H9 (cell line): ENCODE measurements at regions not wholly inside any gene's neighbourhood (a gene's known extent, or its start where the extent isn't known, plus 50 kb on each side); places are given as distances from the start of the nearest gene placed in this dataset.

Experiments
- DNase-seq: peaks from one replicate; pipeline ENCODE4 v3.0.0-alpha.2; 2017
- H2AFZ ChIP-seq: one replicate; pipeline ENCODE4 v1.6.1; 2013; ENCODE audit warnings: mild to moderate bottlenecking, low read length, control low read depth, moderate library complexity
- H2AK5ac ChIP-seq: 2 replicates; pipeline ENCODE4 v1.6.1; 2013; ENCODE audit warnings: low read length, control low read depth, mixed read lengths; ENCODE audit not compliant: insufficient read length
- H2BK120ac ChIP-seq: one replicate; pipeline ENCODE4 v1.6.1; 2013; ENCODE audit warnings: low read depth, mild to moderate bottlenecking, low read length, control low read depth, inconsistent platforms; ENCODE audit not compliant: poor library complexity, severe bottlenecking
- H2BK12ac ChIP-seq: 2 replicates; pipeline ENCODE4 v1.6.1; 2013; ENCODE audit warnings: low read length, control low read depth, mixed read lengths, low read depth; ENCODE audit not compliant: insufficient read length
- H2BK15ac ChIP-seq: 2 replicates; pipeline ENCODE4 v1.6.1; 2013; ENCODE audit warnings: low read depth, low read length, control low read depth
- H2BK20ac ChIP-seq: one replicate; pipeline ENCODE4 v1.6.1; 2013; ENCODE audit warnings: low read depth, mild to moderate bottlenecking, low read length, control low read depth, inconsistent platforms; ENCODE audit not compliant: poor library complexity, severe bottlenecking
- H2BK5ac ChIP-seq: 2 replicates; pipeline ENCODE4 v1.6.1; 2013; ENCODE audit warnings: low read length, control low read depth, mixed read lengths; ENCODE audit not compliant: insufficient read length
- H3K14ac ChIP-seq: 2 replicates; pipeline ENCODE4 v1.6.1; 2013; ENCODE audit warnings: low read length, control low read depth; ENCODE audit not compliant: insufficient read depth
- H3K18ac ChIP-seq: 2 replicates; pipeline ENCODE4 v1.6.1; 2013; ENCODE audit warnings: low read depth, mild to moderate bottlenecking, mixed read lengths, low read length, control low read depth; ENCODE audit not compliant: insufficient read length
- H3K23ac ChIP-seq: 2 replicates; pipeline ENCODE4 v1.6.1; 2013; ENCODE audit warnings: low read length, control low read depth, mixed read lengths, low read depth; ENCODE audit not compliant: insufficient read length
- H3K23me2 ChIP-seq: 2 replicates; pipeline ENCODE4 v1.6.1; 2013; ENCODE audit warnings: low read depth, mild to moderate bottlenecking, mixed read lengths, low read length, control low read depth; ENCODE audit not compliant: insufficient read length, poor library complexity, severe bottlenecking
- H3K27ac ChIP-seq: 2 replicates; pipeline ENCODE4 v1.5.1; 2013; ENCODE audit warnings: low read length, control low read depth, mixed read lengths, low read depth; ENCODE audit not compliant: insufficient read length
- H3K27me3 ChIP-seq: 2 replicates; pipeline ENCODE4 v1.6.1; 2013; ENCODE audit warnings: low read length, control low read depth, inconsistent platforms; ENCODE audit not compliant: insufficient read depth
- H3K4ac ChIP-seq: 2 replicates; pipeline ENCODE4 v1.6.1; 2013; ENCODE audit warnings: low read depth, mild to moderate bottlenecking, control low read depth, inconsistent platforms, low read length, moderate library complexity
- H3K4me1 ChIP-seq: 2 replicates; pipeline ENCODE4 v1.6.1; 2013; ENCODE audit warnings: low read length, control low read depth, inconsistent platforms; ENCODE audit not compliant: insufficient read depth
- H3K4me2 ChIP-seq: 2 replicates; pipeline ENCODE4 v1.6.1; 2013; ENCODE audit warnings: low read length, control low read depth, mixed read lengths; ENCODE audit not compliant: insufficient read length, insufficient read depth
- H3K56ac ChIP-seq: 2 replicates; pipeline ENCODE4 v1.6.1; 2013; ENCODE audit warnings: low read depth, mild to moderate bottlenecking, mixed read lengths, low read length, control low read depth; ENCODE audit not compliant: insufficient read length
- H3K79me1 ChIP-seq: 2 replicates; pipeline ENCODE4 v1.6.1; 2013; ENCODE audit warnings: low read depth, mild to moderate bottlenecking, moderate library complexity, low read length, control low read depth, inconsistent platforms; ENCODE audit not compliant: insufficient read depth, poor library complexity, severe bottlenecking
- H3K79me2 ChIP-seq: 2 replicates; pipeline ENCODE4 v1.6.1; 2013; ENCODE audit warnings: low read length, control low read depth, inconsistent platforms; ENCODE audit not compliant: insufficient read depth
- H3K9ac ChIP-seq: 2 replicates; pipeline ENCODE4 v1.6.1; 2013; ENCODE audit warnings: low read length, control low read depth, mixed read lengths; ENCODE audit not compliant: insufficient read length; ENCODE audit errors: extremely low read depth
- H3K9me3 ChIP-seq: one replicate; pipeline ENCODE4 v1.6.1; 2013; ENCODE audit warnings: low read depth, low read length, inconsistent platforms; ENCODE audit not compliant: control insufficient read depth
- H3T11ph ChIP-seq: one replicate; pipeline ENCODE4 v1.6.1; 2013; ENCODE audit warnings: mild to moderate bottlenecking, low read length, control low read depth, inconsistent platforms
- H4K20me1 ChIP-seq: one replicate; pipeline ENCODE4 v1.6.1; 2013; ENCODE audit not compliant: control insufficient read depth, insufficient read length, insufficient read depth
- H4K5ac ChIP-seq: 2 replicates; pipeline ENCODE4 v1.6.1; 2013; ENCODE audit warnings: low read depth, mild to moderate bottlenecking, mixed read lengths, low read length, control low read depth; ENCODE audit not compliant: insufficient read length
- H4K8ac ChIP-seq: replicated peaks from 2 replicates; pipeline ENCODE4 v1.6.1; 2013; ENCODE audit warnings: low read length, control low read depth, mixed read lengths, low read depth; ENCODE audit not compliant: insufficient read length
- H4K91ac ChIP-seq: 2 replicates; pipeline ENCODE4 v1.6.1; 2013; ENCODE audit warnings: low read depth, mild to moderate bottlenecking, moderate library complexity, mixed read lengths, low read length, control low read depth; ENCODE audit not compliant: insufficient read length
- H3K27ac Mint-ChIP-seq, 3 experiments: 2 replicates in 2 of 3; 3 replicates in 1 of 3; pipeline ENCODE4 v1.8.0; 2020 to 2021; ENCODE audit warnings: mixed read lengths in 3 of 3, mild to moderate bottlenecking in 1 of 3, moderate library complexity in 1 of 3
- H3K27me3 Mint-ChIP-seq: 2 replicates; pipeline ENCODE4 v1.8.0; 2021; ENCODE audit warnings: low read depth, mild to moderate bottlenecking, moderate library complexity, mixed read lengths
- H3K36me3 Mint-ChIP-seq, 3 experiments: 2 replicates in 2 of 3; 3 replicates in 1 of 3; pipeline ENCODE4 v1.8.0; 2020 to 2021; ENCODE audit warnings: low read depth in 3 of 3, mixed read lengths in 3 of 3; ENCODE audit not compliant: insufficient read depth in 1 of 3
- H3K4me1 Mint-ChIP-seq, 2 experiments: 2 replicates each; pipeline ENCODE4 v1.8.0; 2020; ENCODE audit warnings: mixed read lengths in 2 of 2
- H3K4me3 Mint-ChIP-seq, 2 experiments: 2 replicates in 1 of 2; 3 replicates in 1 of 2; pipeline ENCODE4 v1.8.0; 2020 to 2021; ENCODE audit warnings: mild to moderate bottlenecking in 2 of 2, mixed read lengths in 2 of 2, moderate library complexity in 1 of 2
- H3K9me3 Mint-ChIP-seq, 2 experiments: 2 replicates in 1 of 2; 3 replicates in 1 of 2; pipeline ENCODE4 v1.8.0; 2020; ENCODE audit warnings: mild to moderate bottlenecking in 2 of 2, mixed read lengths in 2 of 2, moderate library complexity in 1 of 2
- WGBS: extraction: QIAGEN DNeasy Blood & Tissue Kit; methylation state at CpG from one replicate; pipeline ENCODE4 v1.1.7; 2013; ENCODE audit warnings: missing lambda C conversion rate, low lambda C conversion rate, mixed read lengths; ENCODE audit not compliant: insufficient read length; ENCODE audit errors: extremely low coverage; 5-methylcytosine and 5-hydroxymethylcytosine counted together
- TF ChIP-seq, protein P1 (sequence below): fragments of 200-600 bp; sonication (generic); conservative IDR thresholded peaks from 3 replicates; pipeline ENCODE4 v1.8.0; 2021; ENCODE audit warnings: antibody characterized with exemption, mild to moderate bottlenecking

- H3K27ac Mint-ChIP-seq, result no peak overlapping the region
Measured at GRCh38 chr2:19247186-19247585, 111.2 kb downstream of the OSR1 start.

More at GRCh38 chr2:19247186-19247585, 111.2 kb downstream of the OSR1 start:
- Mint-ChIP-seq H3K4me1 (peaks cover 9 to 14% of the 10 kb centered on the region in 2 experiments), H3K27me3 (no peaks in the 10 kb centered on the region), H3K9me3 (no peaks in the 10 kb centered on the region), H3K4me3 (no peak overlapping the region), H3K36me3 (no peaks in the 10 kb centered on the region)
- no peak for DNase-seq
- H2AK5ac ChIP-seq, result no peak overlapping the region
- no peak overlapping the region for H3K9ac ChIP-seq
- H3K56ac ChIP-seq, result no peak overlapping the region
- no peaks in the 10 kb centered on the region for H3K79me2 ChIP-seq
- no peaks in the 10 kb centered on the region for H3K27me3 ChIP-seq
- H3K9me3 ChIP-seq, result no peaks in the 10 kb centered on the region
- no peak overlapping the region for H3K14ac ChIP-seq
- no peak overlapping the region for H4K5ac ChIP-seq
- no peak overlapping the region for H3K18ac ChIP-seq
- H4K91ac ChIP-seq, result no peak overlapping the region
- H2BK12ac ChIP-seq, result no peak overlapping the region
- no peaks in the 10 kb centered on the region for H3K23me2 ChIP-seq
- H2BK5ac ChIP-seq, result no peak overlapping the region
- H2BK15ac ChIP-seq, result no peak overlapping the region
- no CpG with 5 or more reads among the region's 4 CpGs for WGBS
- no peak overlapping the region for H3K4me2 ChIP-seq
- no peaks in the 10 kb centered on the region for H4K20me1 ChIP-seq
- H3T11ph ChIP-seq, result no peak overlapping the region
- no peak overlapping the region for H4K8ac ChIP-seq
- no peak overlapping the region for H3K23ac ChIP-seq
- no peak overlapping the region for H2BK20ac ChIP-seq
- H2AFZ ChIP-seq, result no peak overlapping the region
- no peaks in the 10 kb centered on the region for H3K4me1 ChIP-seq
- TF ChIP-seq, protein P1, sequence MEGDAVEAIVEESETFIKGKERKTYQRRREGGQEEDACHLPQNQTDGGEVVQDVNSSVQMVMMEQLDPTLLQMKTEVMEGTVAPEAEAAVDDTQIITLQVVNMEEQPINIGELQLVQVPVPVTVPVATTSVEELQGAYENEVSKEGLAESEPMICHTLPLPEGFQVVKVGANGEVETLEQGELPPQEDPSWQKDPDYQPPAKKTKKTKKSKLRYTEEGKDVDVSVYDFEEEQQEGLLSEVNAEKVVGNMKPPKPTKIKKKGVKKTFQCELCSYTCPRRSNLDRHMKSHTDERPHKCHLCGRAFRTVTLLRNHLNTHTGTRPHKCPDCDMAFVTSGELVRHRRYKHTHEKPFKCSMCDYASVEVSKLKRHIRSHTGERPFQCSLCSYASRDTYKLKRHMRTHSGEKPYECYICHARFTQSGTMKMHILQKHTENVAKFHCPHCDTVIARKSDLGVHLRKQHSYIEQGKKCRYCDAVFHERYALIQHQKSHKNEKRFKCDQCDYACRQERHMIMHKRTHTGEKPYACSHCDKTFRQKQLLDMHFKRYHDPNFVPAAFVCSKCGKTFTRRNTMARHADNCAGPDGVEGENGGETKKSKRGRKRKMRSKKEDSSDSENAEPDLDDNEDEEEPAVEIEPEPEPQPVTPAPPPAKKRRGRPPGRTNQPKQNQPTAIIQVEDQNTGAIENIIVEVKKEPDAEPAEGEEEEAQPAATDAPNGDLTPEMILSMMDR, result no peak
- H3K27ac ChIP-seq, result no peak overlapping the region
- no peaks in the 10 kb centered on the region for H3K79me1 ChIP-seq
- no peak overlapping the region for H2BK120ac ChIP-seq
- H3K4ac ChIP-seq, result no peak overlapping the region
